Heart right ventricle (tissue), 16 donors: ENCODE measurements at regions not wholly inside any gene's neighbourhood (a gene's known extent, or its start where the extent isn't known, plus 50 kb on each side); places are given as distances from the start of the nearest gene placed in this dataset.
"Not testable (repeated sequence)": the region's sequence is repeated elsewhere in the genome, so short reads cannot be mapped to it uniquely, and the experiment has no call there.

Source experiments
- ATAC-seq, 8 donors: fragments of 200-7000 bp; cut with Tn5 transposase; one replicate each; pipeline ENCODE4 v1.9.1; 2020; ENCODE audit warnings: mild to moderate bottlenecking in 8 of 8, moderate library complexity in 8 of 8, moderate number of reproducible peaks in 1 of 8
- DNase-seq, 2 donors: peaks; one replicate each; pipeline ENCODE4 v3.0.0-alpha.2; 2020
- H3K27ac ChIP-seq, 10 donors: fragments of 200-600 bp; sonication (generic) in 2 of 10; one replicate each; pipeline versions ENCODE4 v1.5.0 to v1.8.0; 2020 to 2022; ENCODE audit warnings: mild to moderate bottlenecking in 3 of 10
- H3K27me3 ChIP-seq, 7 donors: fragments of 200-600 bp; one replicate each; pipeline ENCODE4 v1.8.0; 2021 to 2022; ENCODE audit warnings: mild to moderate bottlenecking in 2 of 7
- H3K36me3 ChIP-seq, 9 donors: fragments of 200-600 bp; sonication (generic) in 1 of 9; one replicate each; pipeline versions ENCODE4 v1.5.0 to v1.8.0; 2020 to 2022; ENCODE audit warnings: mild to moderate bottlenecking in 2 of 9
- H3K4me1 ChIP-seq, 9 donors: fragments of 200-600 bp; sonication (generic) in 1 of 9; one replicate each; pipeline versions ENCODE4 v1.5.0 to v1.8.0; 2020 to 2022; ENCODE audit warnings: mild to moderate bottlenecking in 4 of 9
- H3K4me3 ChIP-seq, 10 donors: fragments of 200-600 bp; sonication (generic) in 2 of 10; one replicate each; pipeline versions ENCODE4 v1.5.0 to v1.8.0; 2020 to 2022; ENCODE audit warnings: mild to moderate bottlenecking in 7 of 10, moderate library complexity in 2 of 10
- H3K9me3 ChIP-seq, 11 donors: fragments of 200-600 bp in 10 of 11; sonication (generic) in 2 of 11; one replicate each; pipeline versions ENCODE4 v1.5.0 to v1.8.0; 2013 to 2022; ENCODE audit warnings: mild to moderate bottlenecking in 2 of 11, control low read depth in 1 of 11, moderate library complexity in 1 of 11
- CTCF ChIP-seq, 9 donors: fragments of 200-600 bp; sonication (generic) in 2 of 9; IDR thresholded peaks; one replicate each; pipeline versions ENCODE4 v1.5.0 to v1.8.0; 2021 to 2022; ENCODE audit warnings: antibody characterized with exemption in 9 of 9, mild to moderate bottlenecking in 5 of 9, moderate library complexity in 1 of 9
- WGBS, 2 donors: extraction: QIAGEN DNeasy Blood & Tissue Kit; methylation state at CpG; one replicate each; pipeline ENCODE4 v1.1.7; 2013; ENCODE audit warnings: inconsistent platforms in 1 of 2; 5-methylcytosine and 5-hydroxymethylcytosine counted together
- intact Hi-C, 10 donors: fragments of 100-400 bp; cut with DNase I; formaldehyde crosslinking; loops; one replicate each; pipeline versions ENCODE4 v1.11.1 to v1.14.2; 2022
- donor health status: Arrhythmogenic right ventricular cardiomyopathy.
- donor health status: ischemic (EF 13 %, LVEDD 7.1; RV severe dilation, severe dysfunction).
- donor health status: healthy with polysubstance abuse.
- donor health status: DM: no; HTN: yes; CAD: no.
- donor health status: DM: no; HTN: no; CAD: no.
- donor health status: ischemic (EF 25% LVEDD 6.9; RV normal size, moderate dysfunction).
- donor health status: ischemic (EF 25% LVEDD 5.7; RV mildly dilated, moderate dysfunction).
- donor health status: healthy.
- donor health status: DM: yes; HTN: yes; CAD: no.
- donor health status: Ischemic cardiomyopathy.
- donor health status: ischemic (EF 35%, LVEDD 5.7; RV mildly dilated, moderate dysfunction).
- donor health status: nonischemic (EF 11% LVEDD 7.7; RV severe dilation, severe dysfunction).
- donor health status: DM: yes; HTN: yes; CAD: no.
- donor health status: PGD.
- donor health status: ischemic (EF 29% LVEDD 5.4; RV normal size, mild dysfunction).
- donor health status: nonischemic (EF 23%, LVEDD 6.1; RV moderate dilation, normal function).

- no peaks in the 10 kb centered on the region for H3K4me1 ChIP-seq
- H3K9me3 ChIP-seq = no peaks in the 10 kb centered on the region
- ATAC-seq = no peak
- DNase-seq = no peak
- no peak for TF ChIP-seq CTCF (IDR thresholded peaks at IDR 0.05)
- intact Hi-C loops = loop anchor here in 2 of 10 donors (10.0 kb wide), 2 partner anchors 125 to 255 kb away; no protein-coding TSS in a partner anchor
- no peak overlapping the region for H3K4me3 ChIP-seq
- H3K36me3 ChIP-seq = no peaks in the 10 kb centered on the region
- WGBS, 2 donors = 90 to 100% methylated on average over 1 of the region's 1 CpG
- H3K27ac ChIP-seq = no peak overlapping the region
- peaks cover 0 to 5% (median 0%) of the 10 kb centered on the region in 7 donors for H3K27me3 ChIP-seq
Measured at GRCh38 chr14:105689722-105690121, 163.3 kb downstream of the TMEM121 start.

DNA sequence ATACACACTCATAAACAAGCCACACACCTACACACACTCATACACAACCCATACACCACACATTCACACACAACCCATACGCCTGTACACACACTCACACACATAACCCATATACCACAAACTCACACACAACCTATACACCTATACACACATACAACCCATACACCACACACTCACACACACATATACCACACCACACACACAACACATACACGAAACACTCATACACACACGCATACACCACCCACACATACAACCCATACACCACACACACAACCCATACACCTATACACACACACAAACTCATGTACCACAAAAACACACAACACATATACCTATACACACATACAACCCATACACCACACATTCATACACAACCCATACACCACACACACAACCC, 164.3 kb downstream of the TMEM121 start:
- intact Hi-C loops = loop anchor here in 1 of 10 donors (10.0 kb wide), 1 partner anchor 254 kb away; no protein-coding TSS in a partner anchor
- H3K27ac ChIP-seq = no peak overlapping the region
- 88 to 94% methylated on average over 3 of the region's 3 CpGs for WGBS, 2 donors
- no peaks in the 10 kb centered on the region for H3K4me1 ChIP-seq
- TF ChIP-seq CTCF (IDR thresholded peaks at IDR 0.05) = no peak
- H3K9me3 ChIP-seq = no peaks in the 10 kb centered on the region
- DNase-seq (no peak), ATAC-seq (no peak)
- H3K27me3 ChIP-seq = peaks cover 0 to 12% (median 0%) of the 10 kb centered on the region in 7 donors
- no peak overlapping the region for H3K4me3 ChIP-seq
- no peaks in the 10 kb centered on the region for H3K36me3 ChIP-seq

GRCh38 chr14:105691321-105692109, 165.1 kb downstream of the TMEM121 start:
- not testable (repeated sequence) for H3K4me3 ChIP-seq
- intact Hi-C loops = loop anchor here in 1 of 10 donors (10.0 kb wide), 1 partner anchor 253 kb away; no protein-coding TSS in a partner anchor
- ATAC-seq = peak in 1 of 8 donors; percentile 21

DNA sequence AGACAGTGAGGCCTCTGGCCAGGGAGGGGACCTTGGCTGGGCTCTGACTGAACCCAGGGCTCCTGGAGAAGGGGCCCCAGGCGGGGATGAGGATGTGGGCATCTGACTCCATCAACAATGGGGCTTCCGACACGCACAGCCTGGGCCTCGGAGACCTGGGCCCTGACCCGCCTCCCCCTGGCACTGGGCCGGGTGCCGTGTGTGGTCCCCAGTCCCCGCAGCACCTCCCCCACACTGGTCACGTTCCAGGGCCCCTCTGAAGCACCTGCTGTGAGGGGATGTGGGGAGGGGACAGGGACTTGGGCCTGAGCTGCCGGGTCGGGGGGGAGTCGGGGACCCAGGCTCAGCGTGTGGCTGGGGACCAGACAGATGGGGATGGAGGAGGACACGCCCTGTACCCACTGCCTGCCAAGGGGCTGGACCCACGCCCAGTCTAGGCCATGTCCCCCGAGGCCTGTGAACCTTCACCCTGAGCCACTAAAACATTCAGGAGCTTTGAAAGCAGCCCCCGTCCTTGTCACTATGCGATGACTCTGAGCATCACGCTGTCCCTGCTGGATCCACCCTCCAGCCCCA, 165.8 kb downstream of the TMEM121 start:
- not testable (repeated sequence) for H3K4me1 ChIP-seq, H3K27ac ChIP-seq, DNase-seq, H3K4me3 ChIP-seq, H3K36me3 ChIP-seq, H3K9me3 ChIP-seq
- H3K27me3 ChIP-seq = peaks cover 0 to 12% (median 0%) of the 10 kb centered on the region in 7 donors
- ATAC-seq = peak in 1 of 8 donors; percentile 33
- intact Hi-C loops = loop anchor here in 1 of 10 donors (10.0 kb wide), 1 partner anchor 253 kb away; no protein-coding TSS in a partner anchor
- WGBS, 2 donors = no CpG with 5 or more reads among the region's 19 CpGs

More at GRCh38 chr14:105691321-105692109, 165.1 kb downstream of the TMEM121 start:
- H3K27me3 ChIP-seq = peaks cover 0 to 12% (median 0%) of the 10 kb centered on the region in 7 donors
- not testable (repeated sequence) for H3K27ac ChIP-seq, H3K9me3 ChIP-seq, DNase-seq, H3K4me1 ChIP-seq, H3K36me3 ChIP-seq
- WGBS, 2 donors = 88 to 91% methylated on average over 24 to 25 of the region's 25 CpGs

DNA sequence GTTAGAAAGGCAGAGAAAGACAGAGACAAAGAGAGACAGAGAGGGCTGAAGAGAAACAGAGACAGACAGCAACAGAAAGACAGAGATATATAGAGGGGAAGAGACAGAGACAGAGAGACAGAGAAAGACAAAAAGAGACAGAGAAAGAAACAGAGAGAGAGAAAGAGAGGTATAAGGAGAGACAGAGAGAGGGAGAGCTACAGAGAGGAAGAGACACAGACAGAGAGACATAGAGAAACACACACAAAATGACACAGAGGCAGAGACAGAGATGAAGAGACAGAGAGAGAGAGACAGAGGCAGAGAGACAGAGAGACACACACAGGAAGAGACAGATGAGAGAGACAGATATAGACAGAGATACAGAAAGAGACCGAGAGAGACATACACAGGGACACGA, 168.6 kb downstream of the TMEM121 start:
- no peak overlapping the region for H3K4me3 ChIP-seq
- H3K27me3 ChIP-seq = peaks cover 0 to 12% (median 0%) of the 10 kb centered on the region in 7 donors
- no peaks in the 10 kb centered on the region for H3K9me3 ChIP-seq
- intact Hi-C loops = loop anchor here in 1 of 10 donors (10.0 kb wide), 1 partner anchor 250 kb away; no protein-coding TSS in a partner anchor
- H3K27ac ChIP-seq = no peak overlapping the region
- TF ChIP-seq CTCF (IDR thresholded peaks at IDR 0.05) = no peak
- WGBS, 2 donors = 92 to 93% methylated on average over 2 of the region's 2 CpGs
- no peaks in the 10 kb centered on the region for H3K4me1 ChIP-seq
- ATAC-seq (no peak), DNase-seq (no peak)
- H3K36me3 ChIP-seq = no peaks in the 10 kb centered on the region

- intact Hi-C loops = loop anchor here in 1 of 10 donors (10.0 kb wide), 1 partner anchor 248 kb away; no protein-coding TSS in a partner anchor
- not testable (repeated sequence) for DNase-seq, H3K9me3 ChIP-seq, H3K4me3 ChIP-seq, H3K36me3 ChIP-seq, ATAC-seq, H3K4me1 ChIP-seq, H3K27ac ChIP-seq
- WGBS, 2 donors = 60% methylated on average over 1 of the region's 11 CpGs; no CpG with 5 or more reads in 1 of the 2 donors
- H3K27me3 ChIP-seq = peaks cover 0 to 12% (median 0%) of the 10 kb centered on the region in 7 donors
Measured at GRCh38 chr14:105696388-105696787, 170.0 kb downstream of the TMEM121 start.

DNA sequence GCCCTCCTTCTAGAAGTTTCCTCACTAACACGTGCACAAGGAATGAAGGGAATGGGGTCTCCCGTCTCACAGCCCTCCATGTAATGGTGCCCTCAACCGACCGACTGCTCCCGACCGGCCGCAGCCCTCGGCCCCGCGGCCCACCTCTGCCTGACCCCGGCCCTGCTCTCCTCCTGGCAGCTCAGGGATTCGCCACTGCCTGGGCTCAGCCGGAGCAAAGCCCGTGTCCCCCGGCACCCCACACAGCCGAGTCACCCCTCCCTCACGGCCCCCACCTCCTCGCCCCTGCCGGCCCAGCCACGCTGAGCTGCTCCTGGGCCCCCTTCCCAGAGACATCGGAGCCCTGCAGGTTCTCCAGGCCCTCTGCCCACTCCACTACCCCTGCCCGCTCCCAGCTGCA, 171.0 kb downstream of the TMEM121 start:
- peaks cover 0 to 12% (median 0%) of the 10 kb centered on the region in 7 donors for H3K27me3 ChIP-seq
- 86 to 88% methylated on average over 21 of the region's 22 CpGs for WGBS, 2 donors
- not testable (repeated sequence) for DNase-seq, H3K27ac ChIP-seq, H3K9me3 ChIP-seq, H3K36me3 ChIP-seq, H3K4me1 ChIP-seq, H3K4me3 ChIP-seq, ATAC-seq
- intact Hi-C loops = loop anchor here in 1 of 10 donors (10.0 kb wide), 1 partner anchor 247 kb away; no protein-coding TSS in a partner anchor

DNA sequence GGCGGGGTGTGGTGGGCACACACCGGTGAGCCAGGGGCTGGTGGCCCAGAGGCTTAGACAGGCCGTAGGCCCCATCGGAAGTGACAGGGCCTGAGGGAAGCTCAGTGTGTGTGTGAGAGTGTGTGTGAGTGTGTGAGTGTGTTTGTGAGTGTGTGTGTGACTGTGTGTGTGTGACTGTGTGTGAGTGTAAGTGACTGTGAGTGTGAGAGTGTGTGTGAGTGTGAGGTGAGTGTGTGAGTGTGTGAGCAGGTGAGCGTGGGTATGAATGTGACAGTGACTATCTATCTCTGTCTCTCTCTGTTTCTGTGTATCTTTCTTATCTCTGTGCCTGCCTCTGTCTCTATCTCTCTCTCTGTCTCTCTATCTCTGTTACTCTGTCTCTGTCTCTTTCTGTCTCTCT, 171.6 kb downstream of the TMEM121 start:
- not testable (repeated sequence) for DNase-seq, H3K36me3 ChIP-seq, H3K9me3 ChIP-seq, H3K4me1 ChIP-seq, H3K4me3 ChIP-seq, ATAC-seq, H3K27ac ChIP-seq
- 74 to 94% methylated on average over 5 of the region's 5 CpGs for WGBS, 2 donors
- H3K27me3 ChIP-seq = peaks cover 0 to 12% (median 0%) of the 10 kb centered on the region in 7 donors
- intact Hi-C loops = loop anchor here in 1 of 10 donors (10.0 kb wide), 1 partner anchor 247 kb away; no protein-coding TSS in a partner anchor
